H1 (cell line): ENCODE measurements at regions not wholly inside any gene's neighbourhood (a gene's known extent, or its start where the extent isn't known, plus 50 kb on each side); places are given as distances from the start of the nearest gene placed in this dataset.

Source experiments
- BACH1 ChIP-seq: IDR thresholded peaks from 2 replicates; pipeline ENCODE4 v1.6.1; 2012; ENCODE audit warnings: low read length, improper control_type of control experiment
- CHD2 ChIP-seq: IDR thresholded peaks from 2 replicates; pipeline ENCODE4 v1.6.1; 2012; ENCODE audit warnings: low read length, improper control_type of control experiment
- CTCF ChIP-seq, 3 experiments: IDR thresholded peaks; 1 replicate in 2 of 3; 2 replicates in 1 of 3; pipeline versions ENCODE4 v1.5.1 to v1.6.1; 2011; ENCODE audit warnings: low read length in 3 of 3, mild to moderate bottlenecking in 3 of 3, inconsistent platforms in 2 of 3, low read depth in 1 of 3, moderate library complexity in 1 of 3; ENCODE audit not compliant: insufficient read depth in 1 of 3; ENCODE audit errors: control extremely low read depth in 1 of 3
- EP300 ChIP-seq, 2 experiments: IDR thresholded peaks; 1 replicate in 1 of 2; 2 replicates in 1 of 2; pipeline ENCODE4 v1.6.1; 2011 to 2012; ENCODE audit warnings: low read depth in 2 of 2, low read length in 2 of 2, mild to moderate bottlenecking in 2 of 2, borderline replicate concordance in 1 of 2, inconsistent platforms in 1 of 2, moderate library complexity in 1 of 2
- HDAC2 ChIP-seq, 2 experiments: fragments of 300-600 bp in 1 of 2; sonication (generic) in 1 of 2; IDR thresholded peaks; 2 replicates each; pipeline ENCODE4 v1.6.1; 2011 to 2012; ENCODE audit warnings: low read depth in 2 of 2, low read length in 2 of 2, mild to moderate bottlenecking in 2 of 2, moderate library complexity in 2 of 2, borderline replicate concordance in 1 of 2, inconsistent platforms in 1 of 2
- NRF1 ChIP-seq: IDR thresholded peaks from 2 replicates; pipeline ENCODE4 v1.6.1; 2011; ENCODE audit warnings: mild to moderate bottlenecking, low read depth, low read length, improper control_type of control experiment
- POLR2A ChIP-seq, 2 experiments: IDR thresholded peaks; 1 replicate in 1 of 2; 2 replicates in 1 of 2; pipeline ENCODE4 v1.6.1; 2011; ENCODE audit warnings: low read depth in 2 of 2, low read length in 2 of 2, mild to moderate bottlenecking in 2 of 2; ENCODE audit errors: control extremely low read depth in 1 of 2
- POLR2AphosphoS5 ChIP-seq: IDR thresholded peaks from 2 replicates; pipeline ENCODE4 v1.6.1; 2011; ENCODE audit warnings: low read depth, low read length
- RFX5 ChIP-seq: IDR thresholded peaks from 2 replicates; pipeline ENCODE4 v1.6.1; 2011; ENCODE audit warnings: low read depth, low read length, improper control_type of control experiment, borderline replicate concordance
- SP1 ChIP-seq: IDR thresholded peaks from 2 replicates; pipeline ENCODE4 v1.6.1; 2011; ENCODE audit warnings: low read depth, low read length
- TF ChIP-seq, protein P1 (sequence below): IDR thresholded peaks from 2 replicates; pipeline ENCODE4 v1.6.1; 2012; ENCODE audit warnings: low read length, inconsistent platforms

GRCh38 chr16:5753381-5753780, 655.8 kb upstream of the EEF2KMT start:
- TF ChIP-seq CHD2 (no peak), CTCF (IDR thresholded peaks at IDR 0.05; ENCODE audit: control extremely low read depth in 1 of 3, insufficient read depth in 1 of 3, low read depth in 1 of 3, low read length in 3 of 3) (no peak), RFX5 (no peak), SP1 (no peak), POLR2AphosphoS5 (no peak), POLR2A (IDR thresholded peaks at IDR 0.05; ENCODE audit: control extremely low read depth in 1 of 2, low read depth in 2 of 2, low read length in 2 of 2) (no peak), EP300 (IDR thresholded peaks at IDR 0.05; ENCODE audit: borderline replicate concordance in 1 of 2, low read depth in 2 of 2, low read length in 2 of 2) (no peak), BACH1 (no peak), HDAC2 (IDR thresholded peaks at IDR 0.05; ENCODE audit: borderline replicate concordance in 1 of 2, low read depth in 2 of 2, low read length in 2 of 2) (no peak), NRF1 (no peak)
- TF ChIP-seq, protein P1, sequence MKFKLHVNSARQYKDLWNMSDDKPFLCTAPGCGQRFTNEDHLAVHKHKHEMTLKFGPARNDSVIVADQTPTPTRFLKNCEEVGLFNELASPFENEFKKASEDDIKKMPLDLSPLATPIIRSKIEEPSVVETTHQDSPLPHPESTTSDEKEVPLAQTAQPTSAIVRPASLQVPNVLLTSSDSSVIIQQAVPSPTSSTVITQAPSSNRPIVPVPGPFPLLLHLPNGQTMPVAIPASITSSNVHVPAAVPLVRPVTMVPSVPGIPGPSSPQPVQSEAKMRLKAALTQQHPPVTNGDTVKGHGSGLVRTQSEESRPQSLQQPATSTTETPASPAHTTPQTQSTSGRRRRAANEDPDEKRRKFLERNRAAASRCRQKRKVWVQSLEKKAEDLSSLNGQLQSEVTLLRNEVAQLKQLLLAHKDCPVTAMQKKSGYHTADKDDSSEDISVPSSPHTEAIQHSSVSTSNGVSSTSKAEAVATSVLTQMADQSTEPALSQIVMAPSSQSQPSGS: no peak
